NT2/D1 (cell line): ENCODE measurements at regions not wholly inside any gene's neighbourhood (a gene's known extent, or its start where the extent isn't known, plus 50 kb on each side); places are given as distances from the start of the nearest gene placed in this dataset.

Source experiments
- DNase-seq: peaks from one replicate; pipeline ENCODE4 v3.0.0-alpha.2; 2011; ENCODE audit warnings: low read depth, low spot score
- H3K27me3 ChIP-seq: 2 replicates; pipeline ENCODE4 v1.6.0; 2011; ENCODE audit warnings: mild to moderate bottlenecking; ENCODE audit not compliant: insufficient read length, insufficient read depth
- H3K36me3 ChIP-seq: 2 replicates; pipeline ENCODE4 v1.6.1; 2011; ENCODE audit warnings: mild to moderate bottlenecking, low read length, mixed read lengths; ENCODE audit not compliant: insufficient read depth, insufficient read length
- H3K4me1 ChIP-seq: 2 replicates; pipeline ENCODE4 v1.5.1; 2011; ENCODE audit not compliant: insufficient read depth, insufficient read length
- H3K4me3 ChIP-seq: 2 replicates; pipeline ENCODE4 v1.5.1; 2011; ENCODE audit warnings: low read depth; ENCODE audit not compliant: insufficient read length
- H3K9ac ChIP-seq: 2 replicates; pipeline ENCODE4 v1.6.0; 2011; ENCODE audit warnings: low read depth; ENCODE audit not compliant: insufficient read length
- H3K9me3 ChIP-seq: 2 replicates; pipeline ENCODE4 v1.5.1; 2011; ENCODE audit warnings: mild to moderate bottlenecking, low read length; ENCODE audit not compliant: insufficient read depth
- SUZ12 ChIP-seq: IDR thresholded peaks from 2 replicates; pipeline ENCODE4 v1.6.1; 2011; ENCODE audit not compliant: insufficient read length, insufficient read depth; ENCODE audit errors: extremely low read depth
- YY1 ChIP-seq: IDR thresholded peaks from 2 replicates; pipeline ENCODE4 v1.6.1; 2011; ENCODE audit not compliant: insufficient read length, insufficient read depth
- ZNF274 ChIP-seq: IDR thresholded peaks from 2 replicates; pipeline ENCODE4 v1.6.1; 2011; ENCODE audit warnings: mild to moderate bottlenecking, low read depth, low read length

DNA sequence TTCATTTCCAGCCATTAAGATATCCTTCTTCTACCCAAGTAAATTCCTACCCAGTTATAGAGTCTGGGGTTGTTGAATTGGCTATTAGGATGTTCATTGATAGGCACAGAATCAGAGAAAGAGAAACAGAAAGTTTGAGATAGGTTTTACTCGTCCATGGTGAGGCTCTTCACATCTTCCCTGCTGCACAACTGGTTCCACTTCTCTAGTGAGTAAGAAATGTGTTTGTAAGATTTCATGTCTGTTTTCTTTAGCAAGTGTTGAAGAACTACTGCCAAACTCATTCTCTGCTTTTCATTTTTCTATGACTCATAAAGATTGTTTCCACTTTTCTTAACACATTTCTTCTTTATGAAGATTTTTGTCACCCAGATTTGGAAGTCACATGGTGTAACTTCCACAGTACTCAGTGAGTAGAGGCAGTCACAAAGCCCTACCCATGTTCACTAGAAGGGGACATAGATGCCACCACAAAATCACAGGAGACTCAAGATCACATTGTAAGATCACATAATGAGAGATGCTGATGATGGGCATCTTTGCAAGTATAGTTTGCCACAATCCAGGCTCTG is 152.3 kb downstream of the SNX7 start:
- DNase-seq = no peak
- TF ChIP-seq ZNF274 = no peak
- no peak for TF ChIP-seq SUZ12
- TF ChIP-seq YY1 = no peak
- Histone ChIP-seq H3K27me3 (no peaks in the 10 kb centered on the region), H3K9ac (no peak overlapping the region), H3K4me1 (no peaks in the 10 kb centered on the region), H3K4me3 (no peak overlapping the region), H3K36me3 (no peaks in the 10 kb centered on the region), H3K9me3 (peaks cover 6% of the 10 kb centered on the region; the same call in 1 of the 2 replicates)

DNA sequence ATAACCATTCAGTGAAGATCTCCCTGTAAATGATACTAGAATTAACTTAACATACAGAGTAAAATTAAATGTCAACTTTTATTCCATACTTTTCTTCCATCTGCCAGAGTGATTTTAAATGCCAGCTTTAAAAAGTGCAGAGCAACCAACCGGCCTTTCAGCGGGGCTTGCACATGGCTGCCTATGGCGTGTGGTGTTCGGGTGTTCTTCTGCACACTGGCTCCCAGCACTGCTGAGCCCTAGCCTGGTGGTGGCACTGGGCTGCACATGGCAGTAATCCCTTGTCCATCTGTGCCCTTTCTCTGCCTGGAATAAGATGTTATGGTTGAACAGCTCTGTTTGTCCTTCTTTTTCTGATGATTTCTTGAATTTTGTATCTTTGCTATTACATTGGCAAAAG is 156.3 kb downstream of the SNX7 start:
- Histone ChIP-seq H3K4me1 (no peaks in the 10 kb centered on the region), H3K36me3 (no peaks in the 10 kb centered on the region), H3K9ac (no peak overlapping the region), H3K27me3 (no peaks in the 10 kb centered on the region), H3K4me3 (no peak overlapping the region), H3K9me3 (peaks cover 6% of the 10 kb centered on the region)
- no peak for TF ChIP-seq ZNF274
- TF ChIP-seq YY1 = no peak
- TF ChIP-seq SUZ12 = no peak
- DNase-seq = no peak

DNA sequence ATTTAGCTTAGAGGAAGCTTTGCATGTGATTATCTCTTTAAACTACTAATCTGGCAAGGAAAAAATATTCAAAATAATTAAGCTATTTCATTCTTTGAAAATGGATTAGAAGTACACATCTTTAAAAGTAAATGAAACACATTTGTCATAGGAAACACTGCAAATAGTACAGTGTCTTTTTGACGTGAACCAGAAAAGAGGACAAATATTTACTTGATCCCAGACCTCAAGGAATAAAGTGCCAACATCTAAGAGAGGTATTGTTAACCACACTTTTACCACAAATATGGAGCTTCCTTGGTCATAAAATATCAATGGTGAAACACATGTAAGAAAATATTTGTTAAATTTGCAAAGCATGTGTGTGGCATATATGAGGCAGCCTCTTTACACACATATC is 159.9 kb downstream of the SNX7 start:
- H3K9ac ChIP-seq = no peak overlapping the region
- H3K27me3 ChIP-seq = no peaks in the 10 kb centered on the region
- H3K9me3 ChIP-seq = peaks cover 6% of the 10 kb centered on the region
- no peaks in the 10 kb centered on the region for H3K36me3 ChIP-seq
- no peak overlapping the region for H3K4me3 ChIP-seq
- no peaks in the 10 kb centered on the region for H3K4me1 ChIP-seq
- no peak for DNase-seq
- TF ChIP-seq ZNF274 = no peak

DNA sequence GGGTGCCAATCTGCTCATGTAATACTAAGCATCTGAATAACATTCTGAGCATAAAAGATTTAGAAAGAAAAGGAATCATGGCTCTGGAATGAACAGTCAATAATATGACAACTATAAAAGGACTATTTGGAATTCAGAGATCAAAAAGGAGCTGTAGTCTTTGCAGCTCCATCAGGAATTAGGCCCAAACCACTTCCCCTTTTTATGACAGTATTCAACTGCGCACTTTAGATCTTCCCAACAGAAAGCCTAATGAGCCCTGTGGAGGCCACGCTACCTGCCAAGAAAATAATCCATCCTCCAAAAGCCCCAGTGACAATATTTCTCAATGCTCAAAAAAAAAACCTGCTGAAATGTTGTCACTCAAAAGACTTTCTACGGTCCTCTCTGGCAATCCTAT is 163.2 kb downstream of the SNX7 start:
- no peaks in the 10 kb centered on the region for H3K27me3 ChIP-seq
- H3K4me3 ChIP-seq = no peak overlapping the region
- no peak overlapping the region for H3K9ac ChIP-seq
- peaks cover 6% of the 10 kb centered on the region; the same call in 1 of the 2 replicates for H3K9me3 ChIP-seq
- TF ChIP-seq ZNF274 = no peak
- no peak for TF ChIP-seq YY1
- TF ChIP-seq SUZ12 = no peak
- H3K4me1 ChIP-seq = no peaks in the 10 kb centered on the region
- no peak for DNase-seq
- H3K36me3 ChIP-seq = no peaks in the 10 kb centered on the region

DNA sequence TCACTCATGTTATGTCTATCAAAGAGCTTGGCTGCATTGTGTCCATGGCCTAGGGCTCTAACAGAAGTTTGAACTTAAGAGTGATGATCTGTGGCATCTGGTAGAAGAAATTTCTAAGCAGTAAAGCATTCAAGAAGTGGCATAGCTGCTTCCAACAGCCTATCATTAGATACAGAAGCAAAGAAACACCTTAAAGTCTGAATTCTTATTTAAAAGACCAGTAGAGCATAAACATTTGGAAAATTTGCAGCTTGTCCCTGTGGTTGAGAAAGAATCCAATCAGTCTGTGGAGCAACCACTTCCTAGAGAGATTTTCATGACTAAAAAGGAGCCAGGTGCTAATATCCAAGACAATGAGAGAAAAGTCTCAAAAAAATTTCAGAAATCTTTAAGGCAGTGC is 165.5 kb downstream of the SNX7 start:
- no peak for TF ChIP-seq YY1
- no peaks in the 10 kb centered on the region for H3K36me3 ChIP-seq
- peak; percentile 6 for DNase-seq
- H3K4me3 ChIP-seq = no peak overlapping the region
- no peaks in the 10 kb centered on the region for H3K9me3 ChIP-seq
- H3K27me3 ChIP-seq = no peaks in the 10 kb centered on the region
- no peak overlapping the region for H3K9ac ChIP-seq
- H3K4me1 ChIP-seq = no peaks in the 10 kb centered on the region

DNA sequence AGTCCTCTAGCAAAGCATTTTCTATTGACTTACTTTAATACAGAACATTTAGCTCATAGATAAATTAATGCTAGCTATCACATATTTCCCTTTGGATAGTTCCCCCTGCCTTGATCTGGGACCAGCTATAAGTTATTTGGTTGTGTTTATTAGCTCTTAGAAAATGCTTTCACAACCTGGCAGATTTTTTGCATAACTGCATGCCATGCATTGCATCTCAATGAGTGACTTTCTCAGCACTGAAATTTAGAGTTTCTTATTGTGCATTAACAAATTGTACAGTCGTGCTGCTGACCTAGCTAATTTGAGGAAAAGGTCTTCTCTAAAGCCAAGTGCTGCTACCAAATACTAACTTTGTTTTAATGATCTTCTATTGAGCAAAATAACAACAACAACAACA is 164.8 kb downstream of the PLPPR5 start:
- DNase-seq = no peak
- Histone ChIP-seq H3K4me1 (no peaks in the 10 kb centered on the region), H3K36me3 (no peaks in the 10 kb centered on the region), H3K27me3 (no peaks in the 10 kb centered on the region), H3K9me3 (no peaks in the 10 kb centered on the region), H3K9ac (no peak overlapping the region), H3K4me3 (no peak overlapping the region)
- TF ChIP-seq SUZ12 (no peak), YY1 (no peak), ZNF274 (no peak)
